ENCODE measurements at regions not wholly inside any gene's neighbourhood (a gene's known extent, or its start where the extent isn't known, plus 50 kb on each side); places are given as distances from the start of the nearest gene placed in this dataset.
"Not testable (repeated sequence)": the region's sequence is repeated elsewhere in the genome, so short reads cannot be mapped to it uniquely, and the experiment has no call there.

DNA sequence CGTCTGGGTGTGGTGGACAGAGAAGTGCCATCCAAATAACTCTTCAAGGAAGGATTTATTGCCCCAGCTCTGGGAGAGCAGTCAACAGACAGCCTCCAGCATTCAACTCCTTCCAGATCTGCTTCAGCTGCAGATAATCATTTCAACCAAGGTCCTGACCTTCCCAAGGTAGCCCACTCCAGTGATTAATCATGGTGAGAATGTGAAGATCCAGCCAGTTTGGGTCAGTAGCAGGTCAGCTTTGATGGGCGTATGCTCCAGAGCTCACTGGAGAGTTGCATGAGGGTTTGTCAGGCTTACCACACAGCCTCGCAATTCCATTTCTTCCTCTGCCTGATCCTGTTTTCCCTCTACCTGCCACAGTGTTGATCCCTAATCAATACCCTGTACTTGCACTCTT, 214.5 kb upstream of the ZRANB2 start:
- Histone ChIP-seq H3K36me3 (ENCODE audit: control insufficient read depth, insufficient read depth, low read length) (no peaks in the 10 kb centered on the region), H3K27me3 (ENCODE audit: control insufficient read depth, insufficient read depth, low read length, poor library complexity, severe bottlenecking) (no peaks in the 10 kb centered on the region), H3K4me3 (ENCODE audit: low read length) (no peak overlapping the region), H3K9ac (ENCODE audit: extremely low read depth, low read length, poor library complexity, severe bottlenecking) (no peak overlapping the region), H3K27ac (ENCODE audit: low read depth, low read length) (no peak overlapping the region), H3K9me3 (ENCODE audit: control insufficient read depth, low read length) (no peaks in the 10 kb centered on the region), H3K4me1 (ENCODE audit: control insufficient read depth, insufficient read depth, low read length) (peaks cover 6% of the 10 kb centered on the region)
- no peaks in the 10 kb centered on the region for H3K36me3 Mint-ChIP-seq (ENCODE audit: low read depth)
- H3K27me3 Mint-ChIP-seq (ENCODE audit: insufficient read depth): no peaks in the 10 kb centered on the region
- H3K4me1 Mint-ChIP-seq: no peaks in the 10 kb centered on the region
- H3K4me3 Mint-ChIP-seq: no peak overlapping the region
- TF ChIP-seq, protein P1, sequence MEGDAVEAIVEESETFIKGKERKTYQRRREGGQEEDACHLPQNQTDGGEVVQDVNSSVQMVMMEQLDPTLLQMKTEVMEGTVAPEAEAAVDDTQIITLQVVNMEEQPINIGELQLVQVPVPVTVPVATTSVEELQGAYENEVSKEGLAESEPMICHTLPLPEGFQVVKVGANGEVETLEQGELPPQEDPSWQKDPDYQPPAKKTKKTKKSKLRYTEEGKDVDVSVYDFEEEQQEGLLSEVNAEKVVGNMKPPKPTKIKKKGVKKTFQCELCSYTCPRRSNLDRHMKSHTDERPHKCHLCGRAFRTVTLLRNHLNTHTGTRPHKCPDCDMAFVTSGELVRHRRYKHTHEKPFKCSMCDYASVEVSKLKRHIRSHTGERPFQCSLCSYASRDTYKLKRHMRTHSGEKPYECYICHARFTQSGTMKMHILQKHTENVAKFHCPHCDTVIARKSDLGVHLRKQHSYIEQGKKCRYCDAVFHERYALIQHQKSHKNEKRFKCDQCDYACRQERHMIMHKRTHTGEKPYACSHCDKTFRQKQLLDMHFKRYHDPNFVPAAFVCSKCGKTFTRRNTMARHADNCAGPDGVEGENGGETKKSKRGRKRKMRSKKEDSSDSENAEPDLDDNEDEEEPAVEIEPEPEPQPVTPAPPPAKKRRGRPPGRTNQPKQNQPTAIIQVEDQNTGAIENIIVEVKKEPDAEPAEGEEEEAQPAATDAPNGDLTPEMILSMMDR (conservative IDR thresholded peaks at IDR 0.05): no peak
- WGBS, 2 experiments (ENCODE audit: insufficient coverage in 1 of 2, insufficient read length in 1 of 2): 96% methylated on average over 3 of the region's 3 CpGs; no CpG with 5 or more reads in 1 of the 2 experiments
- H3K9me3 Mint-ChIP-seq: peaks cover 9% of the 10 kb centered on the region
- no peak overlapping the region for H3K27ac Mint-ChIP-seq
- DNase-seq: no peak

DNA sequence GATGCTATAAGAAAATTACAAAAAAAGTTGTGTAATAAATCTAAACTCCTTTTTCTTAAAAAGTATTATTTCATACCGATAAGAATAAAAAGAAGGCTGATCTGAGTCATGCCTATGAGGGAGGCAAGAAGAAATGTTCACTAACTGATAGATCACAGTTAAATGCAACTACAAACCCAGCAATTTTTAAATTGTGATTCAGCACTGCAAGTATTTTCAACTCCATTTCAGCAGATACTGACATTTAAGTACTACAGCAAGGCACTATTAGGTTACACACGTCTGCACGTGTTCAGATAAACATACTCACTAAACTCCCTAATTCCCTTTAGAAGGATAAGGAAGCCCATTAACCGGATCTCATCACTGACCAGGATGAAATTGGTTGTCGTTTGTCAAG, 213.3 kb upstream of the ZRANB2 start:
- Histone ChIP-seq H3K9me3 (ENCODE audit: control insufficient read depth, low read length) (no peaks in the 10 kb centered on the region), H3K4me3 (ENCODE audit: low read length) (no peak overlapping the region), H3K27ac (ENCODE audit: low read depth, low read length) (no peak overlapping the region), H3K27me3 (ENCODE audit: control insufficient read depth, insufficient read depth, low read length, poor library complexity, severe bottlenecking) (no peaks in the 10 kb centered on the region), H3K4me1 (ENCODE audit: control insufficient read depth, insufficient read depth, low read length) (peaks cover 6% of the 10 kb centered on the region), H3K9ac (ENCODE audit: extremely low read depth, low read length, poor library complexity, severe bottlenecking) (no peak overlapping the region), H3K36me3 (ENCODE audit: control insufficient read depth, insufficient read depth, low read length) (no peaks in the 10 kb centered on the region)
- no peaks in the 10 kb centered on the region for H3K4me1 Mint-ChIP-seq
- H3K9me3 Mint-ChIP-seq: peaks cover 16% of the 10 kb centered on the region
- DNase-seq: no peak
- no peak overlapping the region for H3K4me3 Mint-ChIP-seq
- H3K27ac Mint-ChIP-seq: no peak overlapping the region
- H3K27me3 Mint-ChIP-seq (ENCODE audit: insufficient read depth): no peaks in the 10 kb centered on the region
- 90 to 100% methylated on average over 1 to 5 of the region's 5 CpGs for WGBS, 2 experiments (ENCODE audit: insufficient coverage in 1 of 2, insufficient read length in 1 of 2)
- H3K36me3 Mint-ChIP-seq (ENCODE audit: low read depth): no peaks in the 10 kb centered on the region
- TF ChIP-seq, protein P1 (conservative IDR thresholded peaks at IDR 0.05): no peak

DNA sequence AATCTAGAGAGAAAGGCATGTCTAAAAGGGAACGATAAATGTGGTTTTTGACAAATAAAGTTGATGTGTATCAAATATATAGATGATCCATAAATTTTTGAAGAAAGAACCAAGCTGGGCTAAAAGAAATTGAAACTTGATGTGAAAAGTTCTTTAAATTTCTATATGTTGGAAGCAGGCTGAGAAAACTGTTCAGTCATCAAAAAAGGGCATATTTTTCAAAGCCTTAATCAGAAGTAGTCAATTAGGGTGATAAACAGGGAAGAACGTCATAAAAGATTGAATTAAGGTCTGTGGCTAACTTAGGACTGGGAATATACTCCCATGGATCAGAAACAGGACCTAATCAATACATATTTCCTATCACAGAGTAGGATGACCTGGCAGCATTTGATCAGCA, 211.4 kb upstream of the ZRANB2 start:
- Histone ChIP-seq H3K36me3 (ENCODE audit: control insufficient read depth, insufficient read depth, low read length) (no peaks in the 10 kb centered on the region), H3K9me3 (ENCODE audit: control insufficient read depth, low read length) (no peaks in the 10 kb centered on the region), H3K9ac (ENCODE audit: extremely low read depth, low read length, poor library complexity, severe bottlenecking) (no peak overlapping the region), H3K4me3 (ENCODE audit: low read length) (no peak overlapping the region), H3K27me3 (ENCODE audit: control insufficient read depth, insufficient read depth, low read length, poor library complexity, severe bottlenecking) (no peaks in the 10 kb centered on the region), H3K27ac (ENCODE audit: low read depth, low read length) (no peak overlapping the region), H3K4me1 (ENCODE audit: control insufficient read depth, insufficient read depth, low read length) (peaks cover 6% of the 10 kb centered on the region)
- 50 to 73% methylated on average over 1 to 2 of the region's 2 CpGs for WGBS, 2 experiments (ENCODE audit: insufficient coverage in 1 of 2, insufficient read length in 1 of 2)
- Mint-ChIP-seq H3K27ac (no peak overlapping the region), H3K36me3 (ENCODE audit: low read depth) (no peaks in the 10 kb centered on the region), H3K9me3 (peaks cover 16% of the 10 kb centered on the region), H3K4me3 (no peak overlapping the region), H3K27me3 (ENCODE audit: insufficient read depth) (no peaks in the 10 kb centered on the region), H3K4me1 (no peaks in the 10 kb centered on the region)
- TF ChIP-seq, protein P1 (conservative IDR thresholded peaks at IDR 0.05): no peak
- no peak for DNase-seq

GRCh38 chr1:71290506-71291237, 209.8 kb upstream of the ZRANB2 start:
- 78 to 88% methylated on average over 1 to 6 of the region's 6 CpGs for WGBS, 2 experiments (ENCODE audit: insufficient coverage in 1 of 2, insufficient read length in 1 of 2)
- not testable (repeated sequence) for H3K9ac ChIP-seq (ENCODE audit: extremely low read depth, low read length, poor library complexity, severe bottlenecking); H3K27ac ChIP-seq (ENCODE audit: low read depth, low read length); H3K4me3 Mint-ChIP-seq; H3K4me1 ChIP-seq (ENCODE audit: control insufficient read depth, insufficient read depth, low read length); H3K9me3 ChIP-seq (ENCODE audit: control insufficient read depth, low read length); DNase-seq; H3K4me1 Mint-ChIP-seq; H3K4me3 ChIP-seq (ENCODE audit: low read length); H3K27me3 Mint-ChIP-seq (ENCODE audit: insufficient read depth); H3K36me3 Mint-ChIP-seq (ENCODE audit: low read depth); H3K27ac Mint-ChIP-seq; H3K27me3 ChIP-seq (ENCODE audit: control insufficient read depth, insufficient read depth, low read length, poor library complexity, severe bottlenecking); H3K36me3 ChIP-seq (ENCODE audit: control insufficient read depth, insufficient read depth, low read length)
- peaks cover 16% of the 10 kb centered on the region for H3K9me3 Mint-ChIP-seq

Measured in endodermal cell (in vitro differentiated cells).